Central memory CD8-positive, alpha-beta T cell (primary cell): ENCODE measurements at regions not wholly inside any gene's neighbourhood (a gene's known extent, or its start where the extent isn't known, plus 50 kb on each side); places are given as distances from the start of the nearest gene placed in this dataset.

Experiments used
- ATAC-seq: fragments of 150-1000 bp; cut with Tn5 transposase; replicated peaks from 2 replicates; pipeline ENCODE4 v1.10.0; 2022; ENCODE audit warnings: mild to moderate bottlenecking, moderate FRiP score, moderate number of reproducible peaks; ENCODE audit not compliant: poor library complexity, severe bottlenecking; ENCODE audit errors: extremely low read depth
- DNase-seq, 2 donors: peaks; one replicate each; pipeline ENCODE4 v3.0.0; 2021; ENCODE audit warnings: low spot score in 2 of 2
- H3K27ac Mint-ChIP-seq: one replicate; pipeline ENCODE4 v1.8.0; 2022; ENCODE audit warnings: low read depth, mild to moderate bottlenecking, moderate library complexity, mixed read lengths
- H3K27me3 Mint-ChIP-seq: one replicate; pipeline ENCODE4 v1.8.0; 2022; ENCODE audit warnings: mixed read lengths
- H3K36me3 Mint-ChIP-seq: one replicate; pipeline ENCODE4 v1.8.0; 2022; ENCODE audit warnings: mild to moderate bottlenecking, moderate library complexity, mixed read lengths; ENCODE audit not compliant: insufficient read depth
- H3K4me1 Mint-ChIP-seq: one replicate; pipeline ENCODE4 v1.8.0; 2022; ENCODE audit warnings: mixed read lengths
- H3K4me3 Mint-ChIP-seq: one replicate; pipeline ENCODE4 v1.8.0; 2022; ENCODE audit warnings: mild to moderate bottlenecking, moderate library complexity, mixed read lengths
- H3K9me3 Mint-ChIP-seq: one replicate; pipeline ENCODE4 v1.8.0; 2022; ENCODE audit warnings: mixed read lengths

DNA sequence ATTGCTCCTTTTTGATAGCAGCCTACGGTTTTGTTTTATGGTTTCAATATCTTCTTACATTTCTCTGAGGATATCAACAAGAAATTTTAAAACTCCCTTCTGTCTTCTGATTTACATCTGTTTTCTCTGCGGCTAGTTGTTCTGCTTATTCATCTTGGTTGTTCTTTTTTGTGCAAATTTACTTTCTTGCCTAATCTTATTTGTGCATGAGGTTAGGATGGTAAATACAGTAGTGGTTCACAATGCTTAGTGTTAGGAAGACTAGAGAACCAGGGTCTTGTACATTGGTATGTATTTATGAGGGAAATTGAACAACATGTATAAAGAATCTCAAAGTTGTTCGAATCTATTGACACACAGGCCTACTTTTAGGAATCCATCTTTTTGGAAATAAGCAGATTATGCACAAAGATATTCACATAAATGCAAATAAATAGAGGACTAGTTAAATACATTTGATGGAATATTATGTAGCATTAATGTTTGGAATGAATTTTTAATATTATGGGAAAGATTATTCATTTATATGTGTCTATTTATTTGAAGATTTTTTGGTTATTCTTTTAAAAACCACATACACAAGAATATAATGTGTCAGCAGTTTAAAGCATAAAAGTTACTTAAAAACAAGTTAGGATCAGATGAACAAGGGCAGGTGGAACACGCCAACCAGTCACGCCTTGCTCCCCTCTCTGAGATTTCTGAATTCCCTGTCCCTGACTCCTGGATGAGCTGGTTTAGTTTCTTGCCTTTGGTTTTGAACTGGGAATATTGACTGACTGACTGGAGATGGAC is 51.4 kb upstream of the RFC3 start:
- peaks cover 21% of the 10 kb centered on the region for H3K27me3 Mint-ChIP-seq
- DNase-seq (no peak), ATAC-seq (no peak)
- H3K27ac Mint-ChIP-seq: no peak overlapping the region
- no peaks in the 10 kb centered on the region for H3K36me3 Mint-ChIP-seq
- no peaks in the 10 kb centered on the region for H3K4me1 Mint-ChIP-seq
- no peaks in the 10 kb centered on the region for H3K9me3 Mint-ChIP-seq
- H3K4me3 Mint-ChIP-seq: no peak overlapping the region

DNA sequence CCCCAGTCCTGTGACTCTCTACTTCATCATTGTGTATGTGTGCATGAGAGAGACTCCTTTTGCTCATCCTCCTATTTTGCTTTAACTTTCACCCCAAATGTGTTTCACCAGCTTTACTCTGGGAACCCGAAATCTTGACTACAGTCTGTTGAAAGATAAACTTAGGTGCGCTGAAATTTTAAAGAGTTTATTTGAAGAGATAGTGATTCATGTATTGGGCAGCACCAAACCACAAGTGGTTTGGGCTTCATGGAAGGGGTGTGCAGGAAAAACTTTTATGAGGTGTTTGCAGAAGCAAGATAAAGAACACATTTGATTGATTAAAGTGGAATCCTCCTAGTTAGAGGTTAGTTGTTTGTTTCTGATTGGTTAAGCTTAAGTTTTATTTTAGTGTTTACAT is 50.8 kb upstream of the RFC3 start:
- no peaks in the 10 kb centered on the region for H3K4me1 Mint-ChIP-seq
- DNase-seq: no peak
- H3K36me3 Mint-ChIP-seq: no peaks in the 10 kb centered on the region
- H3K9me3 Mint-ChIP-seq: no peaks in the 10 kb centered on the region
- peaks cover 21% of the 10 kb centered on the region for H3K27me3 Mint-ChIP-seq
- ATAC-seq: no peak
- H3K4me3 Mint-ChIP-seq: no peak overlapping the region
- H3K27ac Mint-ChIP-seq: no peak overlapping the region
